Stimulated activated naive CD8-positive, alpha-beta T cell treated with anti-CD3 and anti-CD28 coated beads, Interleukin-15, amount 100 ng/mL, for 72 hours (primary cell): ENCODE measurements at regions not wholly inside any gene's neighbourhood (a gene's known extent, or its start where the extent isn't known, plus 50 kb on each side); places are given as distances from the start of the nearest gene placed in this dataset.

Experiments
- ATAC-seq: fragments of 150-1000 bp; cut with Tn5 transposase; 2 replicates; pipeline ENCODE4 v1.10.0; 2021; ENCODE audit warnings: mild to moderate bottlenecking, moderate library complexity
- DNase-seq, 2 donors: peaks; one replicate each; pipeline ENCODE4 v3.0.0; 2021 to 2022
- H3K27ac Mint-ChIP-seq, 2 donors: one replicate each; pipeline ENCODE4 v1.8.0; 2022; ENCODE audit warnings: mild to moderate bottlenecking in 2 of 2, mixed read lengths in 2 of 2, moderate library complexity in 2 of 2
- H3K27me3 Mint-ChIP-seq: one replicate; pipeline ENCODE4 v1.8.0; 2022; ENCODE audit warnings: mixed read lengths
- H3K4me1 Mint-ChIP-seq: one replicate; pipeline ENCODE4 v1.8.0; 2022; ENCODE audit warnings: mild to moderate bottlenecking, mixed read lengths
- H3K4me3 Mint-ChIP-seq, 2 donors: one replicate each; pipeline ENCODE4 v1.8.0; 2022; ENCODE audit warnings: mild to moderate bottlenecking in 2 of 2, mixed read lengths in 2 of 2, moderate library complexity in 1 of 2
- H3K9me3 Mint-ChIP-seq, 2 donors: one replicate each; pipeline ENCODE4 v1.8.0; 2022; ENCODE audit warnings: mixed read lengths in 2 of 2

GRCh38 chrX:97743014-97743413 lies 859.3 kb downstream of the RPA4 start:
- Mint-ChIP-seq H3K27ac (peak overlapping the region in 1 of 2 donors; percentile 78), H3K4me1 (no peaks in the 10 kb centered on the region), H3K27me3 (no peaks in the 10 kb centered on the region), H3K4me3 (no peak overlapping the region), H3K9me3 (no peaks in the 10 kb centered on the region)
- ATAC-seq = no peak
- DNase-seq = peak in 1 of 2 donors; percentile 6

GRCh38 chrX:97747346-97747745 lies 863.6 kb downstream of the RPA4 start:
- DNase-seq (no peak), ATAC-seq (no peak)
- Mint-ChIP-seq H3K27me3 (no peaks in the 10 kb centered on the region), H3K27ac (no peak overlapping the region), H3K9me3 (no peaks in the 10 kb centered on the region), H3K4me3 (no peak overlapping the region), H3K4me1 (no peaks in the 10 kb centered on the region)

- H3K27me3 Mint-ChIP-seq = no peaks in the 10 kb centered on the region
Observed at GRCh38 chrX:97751016-97751415, 867.3 kb downstream of the RPA4 start.

DNA sequence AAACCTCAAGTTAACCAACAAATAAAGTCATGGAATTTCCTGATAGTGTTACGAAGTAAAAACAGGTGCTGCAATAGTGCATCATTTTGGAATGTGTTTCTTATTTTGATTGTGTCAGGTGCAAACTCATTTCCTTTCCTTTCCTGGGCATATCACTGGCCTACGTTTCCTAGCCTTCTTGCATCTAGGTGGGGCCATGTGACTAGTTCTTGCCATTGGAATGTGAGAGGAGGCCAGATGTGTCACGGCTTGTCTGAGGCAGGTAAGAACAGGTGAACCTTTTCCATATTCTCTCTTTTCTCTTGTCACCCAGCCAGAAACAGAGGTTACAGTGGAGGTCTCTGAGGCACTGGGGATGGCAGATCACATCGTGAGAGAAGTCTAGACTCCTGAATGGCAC lies 868.0 kb downstream of the RPA4 start:
- Mint-ChIP-seq H3K4me1 (no peaks in the 10 kb centered on the region), H3K9me3 (no peaks in the 10 kb centered on the region), H3K27me3 (no peaks in the 10 kb centered on the region), H3K4me3 (no peak overlapping the region), H3K27ac (no peak overlapping the region)
- DNase-seq = no peak
- no peak for ATAC-seq

More at GRCh38 chrX:97751016-97751415, 867.3 kb downstream of the RPA4 start:
- no peak overlapping the region for H3K4me3 Mint-ChIP-seq
- H3K27ac Mint-ChIP-seq = no peak overlapping the region
- H3K4me1 Mint-ChIP-seq = no peaks in the 10 kb centered on the region
- ATAC-seq (no peak), DNase-seq (no peak)
- no peaks in the 10 kb centered on the region for H3K9me3 Mint-ChIP-seq

DNA sequence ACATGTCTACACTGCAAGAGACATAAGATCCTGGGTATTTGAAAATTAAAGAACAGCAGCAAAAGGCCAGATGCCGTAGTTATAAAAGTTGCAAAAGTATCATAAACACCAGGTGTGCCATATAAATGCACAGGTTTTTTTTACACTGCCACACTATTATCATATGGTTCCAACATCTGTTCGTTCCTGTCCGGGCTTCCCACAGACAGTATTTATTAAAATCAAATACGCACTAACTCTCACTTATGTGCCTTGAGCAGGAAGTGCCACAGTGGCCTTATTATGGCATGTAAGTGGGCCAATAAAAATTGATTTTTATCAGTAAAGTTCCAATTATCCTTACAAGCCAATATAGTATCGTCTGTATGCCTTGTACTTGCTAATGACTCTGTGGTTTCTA lies 873.2 kb downstream of the RPA4 start:
- no peak for DNase-seq
- Mint-ChIP-seq H3K4me3 (no peak overlapping the region), H3K4me1 (no peaks in the 10 kb centered on the region), H3K27me3 (no peaks in the 10 kb centered on the region), H3K27ac (no peak overlapping the region), H3K9me3 (no peaks in the 10 kb centered on the region)
- ATAC-seq = no peak

DNA sequence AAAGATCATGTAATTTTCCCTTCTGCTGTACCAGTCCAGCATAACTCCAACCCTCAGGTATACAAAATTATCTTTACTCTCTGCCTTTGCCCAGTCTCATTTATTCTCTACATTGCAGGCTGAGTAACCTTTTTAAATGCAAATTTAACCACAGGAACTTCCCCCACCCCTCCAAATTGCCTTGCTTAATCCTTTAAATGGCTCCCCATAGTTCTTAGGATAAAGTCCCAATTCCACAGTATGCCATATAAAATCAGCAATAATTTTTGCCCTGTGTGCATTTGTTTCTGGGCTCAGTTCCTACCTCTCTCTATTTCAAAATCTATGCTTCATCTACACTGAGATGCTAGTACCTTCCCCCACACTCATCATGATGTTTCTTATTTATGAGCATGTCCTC lies 879.7 kb downstream of the RPA4 start:
- H3K27ac Mint-ChIP-seq = no peak overlapping the region
- H3K9me3 Mint-ChIP-seq = no peaks in the 10 kb centered on the region
- H3K4me1 Mint-ChIP-seq = no peaks in the 10 kb centered on the region
- ATAC-seq = no peak
- H3K27me3 Mint-ChIP-seq = no peaks in the 10 kb centered on the region
- H3K4me3 Mint-ChIP-seq = no peak overlapping the region
- DNase-seq = no peak

DNA sequence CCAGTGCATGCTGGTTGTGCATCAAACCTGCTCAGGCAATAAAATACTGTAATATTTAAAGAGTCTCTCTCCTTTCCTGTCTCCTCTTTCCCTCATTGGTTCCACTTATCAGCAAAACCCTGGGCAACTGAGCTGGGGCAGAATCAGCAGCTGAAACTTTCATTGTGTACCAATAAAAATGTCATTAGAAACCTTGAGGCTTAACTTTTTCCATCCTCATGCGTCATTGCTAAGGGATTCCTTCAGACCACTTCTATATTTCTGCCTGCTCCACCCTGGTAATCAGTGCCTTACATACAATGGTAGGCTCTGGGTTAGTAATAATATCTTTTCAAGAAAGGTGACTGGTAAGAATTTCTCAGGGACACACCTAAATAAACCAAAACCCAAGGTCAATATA lies 880.3 kb downstream of the RPA4 start:
- H3K27ac Mint-ChIP-seq = no peak overlapping the region
- H3K27me3 Mint-ChIP-seq = no peaks in the 10 kb centered on the region
- DNase-seq = no peak
- no peaks in the 10 kb centered on the region for H3K9me3 Mint-ChIP-seq
- H3K4me3 Mint-ChIP-seq = no peak overlapping the region
- no peak for ATAC-seq
- H3K4me1 Mint-ChIP-seq = no peaks in the 10 kb centered on the region

DNA sequence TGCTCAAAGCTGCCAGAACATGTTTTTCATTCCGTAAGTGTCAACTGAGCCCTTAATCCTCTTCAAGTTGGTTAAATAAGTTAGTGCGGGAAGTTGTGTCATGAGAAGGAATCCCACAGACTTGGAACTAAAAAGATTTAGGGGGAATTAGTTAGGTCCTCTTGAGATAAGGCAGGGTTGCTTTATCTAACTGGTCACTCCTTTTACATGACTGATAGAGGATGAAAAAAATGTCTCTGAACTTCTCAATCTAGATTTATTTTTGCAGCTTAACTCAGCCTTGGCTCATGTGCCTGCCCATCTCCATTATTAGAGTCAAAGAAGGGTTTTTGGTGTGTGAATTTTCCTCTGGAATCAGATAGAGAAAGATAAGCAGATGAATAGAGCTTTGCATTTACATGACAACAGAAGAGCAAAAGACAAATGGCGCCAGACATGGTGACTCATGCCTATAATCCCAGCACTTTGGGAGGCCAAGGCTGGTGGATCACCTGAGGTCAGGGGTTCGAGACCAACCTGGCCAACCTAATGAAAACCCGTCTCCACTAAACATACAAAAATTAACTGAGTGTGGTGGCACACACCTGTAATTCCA lies 882.9 kb downstream of the RPA4 start:
- no peak for ATAC-seq
- Mint-ChIP-seq H3K4me1 (no peaks in the 10 kb centered on the region), H3K27ac (no peak overlapping the region), H3K9me3 (no peaks in the 10 kb centered on the region), H3K27me3 (no peaks in the 10 kb centered on the region), H3K4me3 (no peak overlapping the region)
- DNase-seq = no peak

GRCh38 chrX:97787311-97787710 lies 903.6 kb downstream of the RPA4 start:
- Mint-ChIP-seq H3K4me1 (no peaks in the 10 kb centered on the region), H3K27ac (no peak overlapping the region), H3K4me3 (no peak overlapping the region), H3K27me3 (no peaks in the 10 kb centered on the region), H3K9me3 (no peaks in the 10 kb centered on the region)
- no peak for ATAC-seq
- DNase-seq = no peak

DNA sequence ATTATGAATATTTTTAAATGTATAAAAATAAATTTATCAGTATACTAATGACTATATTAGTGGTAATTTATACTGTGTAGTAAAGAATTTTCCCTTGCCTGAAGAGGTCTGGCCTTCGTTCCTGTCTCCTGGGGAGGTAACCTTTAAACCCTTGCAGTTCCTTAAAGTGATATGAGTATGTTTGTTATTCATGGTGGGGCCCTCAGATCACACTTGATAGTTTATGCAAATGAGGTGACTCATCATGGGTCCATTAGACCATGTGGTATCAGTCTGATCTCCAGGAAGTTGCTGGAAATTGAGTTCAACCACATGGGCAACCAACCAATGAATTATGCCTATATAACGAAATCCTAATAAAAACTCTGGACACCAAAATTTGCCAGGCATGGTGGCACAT lies 904.1 kb downstream of the RPA4 start:
- H3K27ac Mint-ChIP-seq = no peak overlapping the region
- DNase-seq (no peak), ATAC-seq (no peak)
- no peaks in the 10 kb centered on the region for H3K9me3 Mint-ChIP-seq
- H3K27me3 Mint-ChIP-seq = no peaks in the 10 kb centered on the region
- no peaks in the 10 kb centered on the region for H3K4me1 Mint-ChIP-seq
- no peak overlapping the region for H3K4me3 Mint-ChIP-seq

GRCh38 chrX:97790850-97791249 lies 907.1 kb downstream of the RPA4 start:
- DNase-seq = no peak
- H3K9me3 Mint-ChIP-seq = no peaks in the 10 kb centered on the region
- H3K4me1 Mint-ChIP-seq = no peaks in the 10 kb centered on the region
- no peak overlapping the region for H3K4me3 Mint-ChIP-seq
- no peaks in the 10 kb centered on the region for H3K27me3 Mint-ChIP-seq
- ATAC-seq = no peak
- H3K27ac Mint-ChIP-seq = peak overlapping the region in 1 of 2 donors; percentile 53

DNA sequence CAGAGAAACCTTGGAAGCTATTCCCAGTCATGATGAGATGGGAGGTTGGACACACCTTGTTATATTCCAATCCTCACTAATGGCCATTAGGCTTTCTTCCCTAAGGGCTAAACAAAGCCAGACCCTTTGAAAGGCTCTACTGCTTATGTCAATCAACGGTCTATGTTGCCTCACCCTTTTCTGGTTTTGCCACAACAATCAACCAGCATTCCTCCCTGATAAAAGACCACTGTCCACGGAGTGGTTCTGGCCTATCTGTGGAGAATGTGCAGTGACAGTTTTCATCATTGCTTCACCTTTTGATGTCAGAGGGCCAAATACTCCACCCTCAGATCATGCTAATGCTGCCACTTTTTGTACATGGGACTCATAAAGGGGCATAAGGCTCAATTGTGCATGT lies 913.4 kb downstream of the RPA4 start:
- Mint-ChIP-seq H3K4me1 (no peaks in the 10 kb centered on the region), H3K9me3 (no peaks in the 10 kb centered on the region), H3K27me3 (no peaks in the 10 kb centered on the region), H3K4me3 (no peak overlapping the region), H3K27ac (no peak overlapping the region)
- DNase-seq (no peak), ATAC-seq (no peak)

GRCh38 chrX:97806238-97806637 lies 922.5 kb downstream of the RPA4 start:
- no peak overlapping the region for H3K4me3 Mint-ChIP-seq
- H3K4me1 Mint-ChIP-seq = no peaks in the 10 kb centered on the region
- no peaks in the 10 kb centered on the region for H3K9me3 Mint-ChIP-seq
- DNase-seq (no peak), ATAC-seq (no peak)
- H3K27me3 Mint-ChIP-seq = no peaks in the 10 kb centered on the region
- H3K27ac Mint-ChIP-seq = no peak overlapping the region

DNA sequence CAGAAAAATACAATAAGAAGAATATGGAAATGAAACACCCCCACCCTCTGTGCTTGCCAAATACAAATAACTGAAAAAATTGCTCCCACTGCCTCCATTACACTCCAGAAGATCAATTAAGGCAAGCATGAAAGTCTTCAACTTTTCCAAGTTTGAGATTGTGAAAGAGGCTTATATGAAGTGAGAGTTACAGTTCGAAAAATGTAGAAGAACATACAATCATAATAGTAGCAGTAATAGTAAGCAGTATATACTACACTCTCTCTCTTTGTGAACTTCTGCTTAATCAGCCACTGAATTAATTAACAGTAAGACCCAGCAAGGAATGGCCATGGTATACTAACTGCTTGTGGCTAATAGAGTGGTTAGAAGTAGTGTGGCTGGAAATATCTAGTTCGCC lies 923.2 kb downstream of the RPA4 start:
- Mint-ChIP-seq H3K4me1 (no peaks in the 10 kb centered on the region), H3K27me3 (no peaks in the 10 kb centered on the region)
- DNase-seq = no peak

GRCh38 chrX:97820170-97820569 lies 936.5 kb downstream of the RPA4 start:
- no peaks in the 10 kb centered on the region for H3K27me3 Mint-ChIP-seq
- H3K27ac Mint-ChIP-seq = no peak overlapping the region
- H3K4me3 Mint-ChIP-seq = no peak overlapping the region
- H3K9me3 Mint-ChIP-seq = peaks cover 0 to 5% of the 10 kb centered on the region in 2 donors
- H3K4me1 Mint-ChIP-seq = no peaks in the 10 kb centered on the region
- DNase-seq = no peak
- no peak for ATAC-seq

More for the DNA sequence above, 923.2 kb downstream of the RPA4 start:
- Mint-ChIP-seq H3K27ac (no peak overlapping the region), H3K4me3 (no peak overlapping the region), H3K9me3 (no peaks in the 10 kb centered on the region)
- ATAC-seq = no peak

GRCh38 chrX:97828471-97828870 lies 944.8 kb downstream of the RPA4 start:
- Mint-ChIP-seq H3K27ac (no peak overlapping the region), H3K9me3 (peaks cover 0 to 5% of the 10 kb centered on the region in 2 donors), H3K4me1 (no peaks in the 10 kb centered on the region), H3K4me3 (no peak overlapping the region), H3K27me3 (no peaks in the 10 kb centered on the region)
- DNase-seq = no peak
- no peak for ATAC-seq

DNA sequence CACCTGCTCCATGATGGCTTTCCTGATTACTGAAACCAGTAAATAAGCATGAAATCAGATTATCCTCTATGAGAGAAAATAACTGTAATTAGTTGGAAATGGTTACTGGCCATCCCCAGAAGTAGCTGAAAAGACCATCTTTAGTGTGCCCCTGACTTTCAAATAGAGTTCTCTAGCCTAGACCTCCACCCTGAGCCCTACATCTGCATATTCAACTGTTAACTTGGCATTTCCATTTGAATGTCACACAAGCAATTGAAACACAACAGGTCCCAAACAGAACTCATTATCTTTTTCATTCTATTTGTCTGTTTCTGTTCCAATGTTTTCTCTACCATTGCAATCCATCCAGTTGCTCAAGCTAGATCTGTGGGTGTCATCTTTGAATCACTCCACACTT lies 952.3 kb downstream of the RPA4 start:
- H3K27me3 Mint-ChIP-seq = peaks cover 10% of the 10 kb centered on the region
- no peaks in the 10 kb centered on the region for H3K4me1 Mint-ChIP-seq
- no peak overlapping the region for H3K4me3 Mint-ChIP-seq
- H3K9me3 Mint-ChIP-seq = no peaks in the 10 kb centered on the region
- H3K27ac Mint-ChIP-seq = no peak overlapping the region
- ATAC-seq (no peak), DNase-seq (no peak)
